ENCODE measurements at regions not wholly inside any gene's neighbourhood (a gene's known extent, or its start where the extent isn't known, plus 50 kb on each side); places are given as distances from the start of the nearest gene placed in this dataset.

- no peak for DNase-seq (ENCODE audit: low spot score)
Measured at GRCh38 chr3:159170436-159171003, 368.7 kb downstream of the MFSD1 start.

GRCh38 chr3:159171333-159171732, 369.5 kb downstream of the MFSD1 start:
- no peak for DNase-seq (ENCODE audit: low spot score)

GRCh38 chr3:159172473-159172872, 370.6 kb downstream of the MFSD1 start:
- no peak for DNase-seq (ENCODE audit: low spot score)

GRCh38 chr3:159174715-159175692, 373.1 kb downstream of the MFSD1 start:
- no peak for DNase-seq (ENCODE audit: low spot score)

- no peak for DNase-seq (ENCODE audit: low spot score)
Measured at GRCh38 chr3:159178209-159178897, 376.5 kb downstream of the MFSD1 start.

- no peak for DNase-seq (ENCODE audit: low spot score)
Measured at GRCh38 chr3:159182961-159183360, 381.1 kb downstream of the MFSD1 start.

GRCh38 chr3:159185443-159186050, 383.7 kb downstream of the MFSD1 start:
- DNase-seq (ENCODE audit: low spot score) = no peak

GRCh38 chr3:159186581-159186980, 384.7 kb downstream of the MFSD1 start:
- no peak for DNase-seq (ENCODE audit: low spot score)

GRCh38 chr3:159187232-159187631, 385.4 kb downstream of the MFSD1 start:
- no peak for DNase-seq (ENCODE audit: low spot score)

GRCh38 chr3:159187706-159188105, 385.9 kb downstream of the MFSD1 start:
- peak; percentile 5 for DNase-seq (ENCODE audit: low spot score)

GRCh38 chr3:159189994-159190669, 388.3 kb downstream of the MFSD1 start:
- DNase-seq (ENCODE audit: low spot score) = no peak

- DNase-seq (ENCODE audit: low spot score) = no peak
Measured at GRCh38 chr3:159191447-159191846, 389.6 kb downstream of the MFSD1 start.

GRCh38 chr3:159196359-159196758, 394.5 kb downstream of the MFSD1 start:
- DNase-seq (ENCODE audit: low spot score) = no peak

- DNase-seq (ENCODE audit: low spot score) = no peak
Measured at GRCh38 chr3:159200176-159200575, 398.3 kb downstream of the MFSD1 start.

GRCh38 chr3:159208050-159208449, 406.2 kb downstream of the MFSD1 start:
- no peak for DNase-seq (ENCODE audit: low spot score)

- DNase-seq (ENCODE audit: low spot score) = no peak
Measured at GRCh38 chr3:159209459-159209858, 407.6 kb downstream of the MFSD1 start.

GRCh38 chr3:159210336-159210735, 408.5 kb downstream of the MFSD1 start:
- DNase-seq (ENCODE audit: low spot score) = no peak

GRCh38 chr3:159216311-159216710, 414.5 kb downstream of the MFSD1 start:
- no peak for DNase-seq (ENCODE audit: low spot score)

GRCh38 chr3:159219231-159219630, 417.4 kb downstream of the MFSD1 start:
- DNase-seq (ENCODE audit: low spot score) = no peak

GRCh38 chr3:159221335-159221734, 419.5 kb downstream of the MFSD1 start:
- no peak for DNase-seq (ENCODE audit: low spot score)

- DNase-seq (ENCODE audit: low spot score) = no peak
Measured at GRCh38 chr3:159229116-159229680, 427.3 kb downstream of the MFSD1 start.
